HG02852 (cell line): ENCODE measurements at regions not wholly inside any gene's neighbourhood (a gene's known extent, or its start where the extent isn't known, plus 50 kb on each side); places are given as distances from the start of the nearest gene placed in this dataset.

Experiments
- ATAC-seq: cut with Tn5 transposase; IDR thresholded peaks from one replicate; pipeline ENCODE4 v1.9.1; 2021; ENCODE audit warnings: mild to moderate bottlenecking, moderate library complexity; ENCODE audit not compliant: unreplicated experiment

- ATAC-seq = no peak
Observed at GRCh38 chr18:27899893-27900292, 277.0 kb downstream of the CDH2 start.

- ATAC-seq = no peak
Observed at GRCh38 chr18:27894746-27895145, 282.2 kb downstream of the CDH2 start.

GRCh38 chr18:27887711-27888495 lies 289.0 kb downstream of the CDH2 start:
- ATAC-seq = no peak

GRCh38 chr18:27887287-27887686 lies 289.6 kb downstream of the CDH2 start:
- no peak for ATAC-seq

GRCh38 chr18:27879540-27879939 lies 297.4 kb downstream of the CDH2 start:
- no peak for ATAC-seq

- no peak for ATAC-seq
Observed at GRCh38 chr18:27871726-27872125, 305.2 kb downstream of the CDH2 start.

GRCh38 chr18:27869735-27870134 lies 307.2 kb downstream of the CDH2 start:
- no peak for ATAC-seq

GRCh38 chr18:27865431-27865830 lies 311.5 kb downstream of the CDH2 start:
- no peak for ATAC-seq

- no peak for ATAC-seq
Observed at GRCh38 chr18:27863780-27864430, 313.0 kb downstream of the CDH2 start.

GRCh38 chr18:27862041-27862682 lies 314.8 kb downstream of the CDH2 start:
- ATAC-seq = no peak

- ATAC-seq = no peak
Observed at GRCh38 chr18:27861539-27861938, 315.4 kb downstream of the CDH2 start.

GRCh38 chr18:27860701-27861107 lies 316.2 kb downstream of the CDH2 start:
- ATAC-seq = peak; percentile 67

- ATAC-seq = no peak
Observed at GRCh38 chr18:27860011-27860410, 316.9 kb downstream of the CDH2 start.

- no peak for ATAC-seq
Observed at GRCh38 chr18:27856820-27857219, 320.1 kb downstream of the CDH2 start.

GRCh38 chr18:27855486-27855885 lies 321.4 kb downstream of the CDH2 start:
- ATAC-seq = no peak

- ATAC-seq = no peak
Observed at GRCh38 chr18:27854631-27855030, 322.3 kb downstream of the CDH2 start.

GRCh38 chr18:27848336-27848735 lies 328.6 kb downstream of the CDH2 start:
- ATAC-seq = no peak

- no peak for ATAC-seq
Observed at GRCh38 chr18:27847412-27847811, 329.5 kb downstream of the CDH2 start.

- ATAC-seq = no peak
Observed at GRCh38 chr18:27845897-27846296, 331.0 kb downstream of the CDH2 start.

GRCh38 chr18:27843783-27844777 lies 332.9 kb downstream of the CDH2 start:
- no peak for ATAC-seq

- no peak for ATAC-seq
Observed at GRCh38 chr18:27839141-27839540, 337.8 kb downstream of the CDH2 start.
